ENCODE measurements at regions not wholly inside any gene's neighbourhood (a gene's known extent, or its start where the extent isn't known, plus 50 kb on each side); places are given as distances from the start of the nearest gene placed in this dataset.

GRCh38 chr2:147615726-147616125, 229.1 kb upstream of the ACVR2A start:
- no peak for TF ChIP-seq CTCF (IDR thresholded peaks at IDR 0.05; ENCODE audit: control insufficient read depth, insufficient read depth, low read depth, low read length, missing control alignments)
- no peak overlapping the region for H3K4me3 ChIP-seq (ENCODE audit: control insufficient read depth, low read depth, low read length)
- DNase-seq (ENCODE audit: low read depth), result no peak

GRCh38 chr2:147614979-147615470, 229.8 kb upstream of the ACVR2A start:
- no peak overlapping the region for H3K4me3 ChIP-seq (ENCODE audit: control insufficient read depth, low read depth, low read length)
- TF ChIP-seq CTCF (IDR thresholded peaks at IDR 0.05; ENCODE audit: control insufficient read depth, insufficient read depth, low read depth, low read length, missing control alignments), result no peak
- no peak for DNase-seq (ENCODE audit: low read depth)

- TF ChIP-seq CTCF (IDR thresholded peaks at IDR 0.05; ENCODE audit: control insufficient read depth, insufficient read depth, low read depth, low read length, missing control alignments), result no peak
- DNase-seq (ENCODE audit: low read depth), result no peak
- H3K4me3 ChIP-seq (ENCODE audit: control insufficient read depth, low read depth, low read length), result no peak overlapping the region
Measured at GRCh38 chr2:147614471-147614870, 230.4 kb upstream of the ACVR2A start.

- no peak for TF ChIP-seq CTCF (IDR thresholded peaks at IDR 0.05; ENCODE audit: control insufficient read depth, insufficient read depth, low read depth, low read length, missing control alignments)
- DNase-seq (ENCODE audit: low read depth), result no peak
- no peak overlapping the region for H3K4me3 ChIP-seq (ENCODE audit: control insufficient read depth, low read depth, low read length)
Measured at GRCh38 chr2:147610496-147611040, 234.3 kb upstream of the ACVR2A start.

- no peak overlapping the region for H3K4me3 ChIP-seq (ENCODE audit: control insufficient read depth, low read depth, low read length)
- TF ChIP-seq CTCF (IDR thresholded peaks at IDR 0.05; ENCODE audit: control insufficient read depth, insufficient read depth, low read depth, low read length, missing control alignments), result no peak
- no peak for DNase-seq (ENCODE audit: low read depth)
Measured at GRCh38 chr2:147609301-147609700, 235.5 kb upstream of the ACVR2A start.

- no peak for TF ChIP-seq CTCF (IDR thresholded peaks at IDR 0.05; ENCODE audit: control insufficient read depth, insufficient read depth, low read depth, low read length, missing control alignments)
- DNase-seq (ENCODE audit: low read depth), result no peak
- H3K4me3 ChIP-seq (ENCODE audit: control insufficient read depth, low read depth, low read length), result no peak overlapping the region
Measured at GRCh38 chr2:147607379-147607778, 237.4 kb upstream of the ACVR2A start.

- H3K4me3 ChIP-seq (ENCODE audit: control insufficient read depth, low read depth, low read length), result no peak overlapping the region
- no peak for TF ChIP-seq CTCF (IDR thresholded peaks at IDR 0.05; ENCODE audit: control insufficient read depth, insufficient read depth, low read depth, low read length, missing control alignments)
- no peak for DNase-seq (ENCODE audit: low read depth)
Measured at GRCh38 chr2:147603876-147604275, 241.0 kb upstream of the ACVR2A start.
